ENCODE measurements at regions not wholly inside any gene's neighbourhood (a gene's known extent, or its start where the extent isn't known, plus 50 kb on each side); places are given as distances from the start of the nearest gene placed in this dataset.

DNA sequence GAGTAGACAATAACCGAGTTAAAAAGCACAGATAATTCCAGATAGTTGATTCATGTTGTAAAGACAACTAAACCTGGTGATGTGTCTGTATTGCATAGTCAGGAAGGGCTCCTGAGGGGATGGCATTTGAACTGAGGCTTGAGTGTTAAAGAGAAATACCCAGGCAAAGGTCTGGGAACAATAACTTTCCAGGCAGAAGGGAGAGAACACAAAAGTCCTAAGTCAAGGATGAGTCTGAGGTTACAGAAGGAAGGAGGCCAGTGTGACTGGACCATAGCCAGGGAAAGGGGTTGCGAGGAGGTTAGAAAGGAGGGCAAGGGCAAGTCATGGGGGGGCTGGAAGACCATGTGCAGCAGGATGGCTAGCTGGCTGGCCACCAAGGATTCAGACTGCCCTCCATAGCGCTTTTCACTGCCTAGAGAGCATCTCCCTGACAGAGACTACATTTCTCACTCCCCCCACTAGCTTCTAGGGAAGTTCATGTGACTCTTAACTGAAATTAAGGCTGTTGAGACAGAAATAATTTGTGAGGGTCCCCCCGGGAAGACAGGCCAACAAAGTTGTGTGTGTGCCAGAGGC is 135.5 kb upstream of the CREB1 start:
- no peak overlapping the region for H3K4me2 ChIP-seq (ENCODE audit: low read length)
- H3K27ac ChIP-seq (ENCODE audit: low read length): no peak overlapping the region
- no peak overlapping the region for H3K9ac ChIP-seq (ENCODE audit: low read length)
- no peak overlapping the region for H2AFZ ChIP-seq (ENCODE audit: low read depth, low read length)
- TF ChIP-seq TAF1 (IDR thresholded peaks at IDR 0.05; ENCODE audit: low read depth) (no peak), MXI1 (conservative IDR thresholded peaks at IDR 0.05; ENCODE audit: poor library complexity, severe bottlenecking) (no peak), SMC3 (conservative IDR thresholded peaks at IDR 0.05; ENCODE audit: poor library complexity) (no peak), EP300 (conservative IDR thresholded peaks at IDR 0.05; ENCODE audit: poor library complexity, severe bottlenecking) (no peak), POLR2AphosphoS5 (IDR thresholded peaks at IDR 0.05) (no peak), RAD21 (conservative IDR thresholded peaks at IDR 0.05) (no peak), EZH2 (IDR thresholded peaks at IDR 0.05; ENCODE audit: borderline replicate concordance, insufficient read depth, low read length, poor library complexity, severe bottlenecking) (no peak)
- TF ChIP-seq, protein P1, sequence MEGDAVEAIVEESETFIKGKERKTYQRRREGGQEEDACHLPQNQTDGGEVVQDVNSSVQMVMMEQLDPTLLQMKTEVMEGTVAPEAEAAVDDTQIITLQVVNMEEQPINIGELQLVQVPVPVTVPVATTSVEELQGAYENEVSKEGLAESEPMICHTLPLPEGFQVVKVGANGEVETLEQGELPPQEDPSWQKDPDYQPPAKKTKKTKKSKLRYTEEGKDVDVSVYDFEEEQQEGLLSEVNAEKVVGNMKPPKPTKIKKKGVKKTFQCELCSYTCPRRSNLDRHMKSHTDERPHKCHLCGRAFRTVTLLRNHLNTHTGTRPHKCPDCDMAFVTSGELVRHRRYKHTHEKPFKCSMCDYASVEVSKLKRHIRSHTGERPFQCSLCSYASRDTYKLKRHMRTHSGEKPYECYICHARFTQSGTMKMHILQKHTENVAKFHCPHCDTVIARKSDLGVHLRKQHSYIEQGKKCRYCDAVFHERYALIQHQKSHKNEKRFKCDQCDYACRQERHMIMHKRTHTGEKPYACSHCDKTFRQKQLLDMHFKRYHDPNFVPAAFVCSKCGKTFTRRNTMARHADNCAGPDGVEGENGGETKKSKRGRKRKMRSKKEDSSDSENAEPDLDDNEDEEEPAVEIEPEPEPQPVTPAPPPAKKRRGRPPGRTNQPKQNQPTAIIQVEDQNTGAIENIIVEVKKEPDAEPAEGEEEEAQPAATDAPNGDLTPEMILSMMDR (IDR thresholded peaks at IDR 0.05; ENCODE audit: poor library complexity, severe bottlenecking): no peak
- TF ChIP-seq, protein P2, sequence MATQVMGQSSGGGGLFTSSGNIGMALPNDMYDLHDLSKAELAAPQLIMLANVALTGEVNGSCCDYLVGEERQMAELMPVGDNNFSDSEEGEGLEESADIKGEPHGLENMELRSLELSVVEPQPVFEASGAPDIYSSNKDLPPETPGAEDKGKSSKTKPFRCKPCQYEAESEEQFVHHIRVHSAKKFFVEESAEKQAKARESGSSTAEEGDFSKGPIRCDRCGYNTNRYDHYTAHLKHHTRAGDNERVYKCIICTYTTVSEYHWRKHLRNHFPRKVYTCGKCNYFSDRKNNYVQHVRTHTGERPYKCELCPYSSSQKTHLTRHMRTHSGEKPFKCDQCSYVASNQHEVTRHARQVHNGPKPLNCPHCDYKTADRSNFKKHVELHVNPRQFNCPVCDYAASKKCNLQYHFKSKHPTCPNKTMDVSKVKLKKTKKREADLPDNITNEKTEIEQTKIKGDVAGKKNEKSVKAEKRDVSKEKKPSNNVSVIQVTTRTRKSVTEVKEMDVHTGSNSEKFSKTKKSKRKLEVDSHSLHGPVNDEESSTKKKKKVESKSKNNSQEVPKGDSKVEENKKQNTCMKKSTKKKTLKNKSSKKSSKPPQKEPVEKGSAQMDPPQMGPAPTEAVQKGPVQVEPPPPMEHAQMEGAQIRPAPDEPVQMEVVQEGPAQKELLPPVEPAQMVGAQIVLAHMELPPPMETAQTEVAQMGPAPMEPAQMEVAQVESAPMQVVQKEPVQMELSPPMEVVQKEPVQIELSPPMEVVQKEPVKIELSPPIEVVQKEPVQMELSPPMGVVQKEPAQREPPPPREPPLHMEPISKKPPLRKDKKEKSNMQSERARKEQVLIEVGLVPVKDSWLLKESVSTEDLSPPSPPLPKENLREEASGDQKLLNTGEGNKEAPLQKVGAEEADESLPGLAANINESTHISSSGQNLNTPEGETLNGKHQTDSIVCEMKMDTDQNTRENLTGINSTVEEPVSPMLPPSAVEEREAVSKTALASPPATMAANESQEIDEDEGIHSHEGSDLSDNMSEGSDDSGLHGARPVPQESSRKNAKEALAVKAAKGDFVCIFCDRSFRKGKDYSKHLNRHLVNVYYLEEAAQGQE (IDR thresholded peaks at IDR 0.05; ENCODE audit: borderline replicate concordance): no peak
- H3K79me2 ChIP-seq (replicated peaks; ENCODE audit: insufficient read depth, low read length): no peaks in the 10 kb centered on the region
- H3K4me3 ChIP-seq (ENCODE audit: low read length): no peak overlapping the region
- H3K27me3 ChIP-seq (ENCODE audit: insufficient read depth, low read depth, low read length): no peaks in the 10 kb centered on the region
- no peaks in the 10 kb centered on the region for H4K20me1 ChIP-seq (ENCODE audit: insufficient read depth)
- no peaks in the 10 kb centered on the region for H3K9me3 ChIP-seq (ENCODE audit: low read length)
- H3K9me2 ChIP-seq (ENCODE audit: insufficient read depth, low read length): no peaks in the 10 kb centered on the region
- no peaks in the 10 kb centered on the region for H3K36me3 ChIP-seq (ENCODE audit: insufficient read depth, low read length)
- no peaks in the 10 kb centered on the region for H3F3A ChIP-seq (ENCODE audit: insufficient read depth, low read length, poor library complexity, severe bottlenecking)

DNA sequence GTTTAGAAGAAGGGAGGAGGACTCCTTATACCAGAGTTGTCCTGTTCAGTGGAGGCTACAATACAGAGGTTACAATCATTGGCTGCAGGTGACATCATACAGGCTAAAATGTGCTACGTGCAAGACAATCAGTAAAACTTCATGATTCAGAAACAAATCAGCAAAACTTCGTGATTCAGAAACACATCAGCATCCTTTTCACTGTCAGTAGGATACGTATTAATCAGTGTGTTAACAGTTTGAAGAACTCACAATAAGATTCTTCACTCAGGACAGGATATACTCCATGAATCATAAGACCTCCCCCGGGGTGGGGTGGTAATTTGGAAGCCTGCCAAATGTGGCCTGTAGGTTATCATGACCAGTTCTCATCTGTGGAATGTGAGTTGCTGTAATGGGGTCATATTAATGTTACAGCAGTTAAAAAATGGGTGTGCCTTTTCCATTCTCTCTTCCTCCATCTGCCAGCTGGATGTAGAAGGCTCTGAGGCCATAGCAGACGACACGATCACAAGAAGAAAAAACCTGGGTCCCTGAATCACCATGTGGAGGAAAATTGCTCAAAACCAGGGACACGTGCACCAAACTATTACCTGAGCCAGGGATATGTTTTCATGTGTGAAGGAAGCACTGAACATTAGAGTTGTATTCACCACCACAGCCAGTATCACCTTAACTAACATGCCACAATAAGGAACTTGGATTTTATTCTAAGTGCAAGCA is 134.8 kb upstream of the CREB1 start:
- Histone ChIP-seq H3K4me2 (ENCODE audit: low read length) (no peak overlapping the region), H3K9ac (ENCODE audit: low read length) (no peak overlapping the region), H2AFZ (ENCODE audit: low read depth, low read length) (no peak overlapping the region)

More for the DNA sequence above, 134.8 kb upstream of the CREB1 start:
- H3K79me2 ChIP-seq (replicated peaks; ENCODE audit: insufficient read depth, low read length): no peaks in the 10 kb centered on the region
- H3K36me3 ChIP-seq (ENCODE audit: insufficient read depth, low read length): no peaks in the 10 kb centered on the region
- H4K20me1 ChIP-seq (ENCODE audit: insufficient read depth): no peaks in the 10 kb centered on the region
- H3K27ac ChIP-seq (ENCODE audit: low read length): no peak overlapping the region
- TF ChIP-seq, protein P1 (IDR thresholded peaks at IDR 0.05; ENCODE audit: poor library complexity, severe bottlenecking): no peak
- TF ChIP-seq SMC3 (conservative IDR thresholded peaks at IDR 0.05; ENCODE audit: poor library complexity) (no peak), TAF1 (IDR thresholded peaks at IDR 0.05; ENCODE audit: low read depth) (no peak), RAD21 (conservative IDR thresholded peaks at IDR 0.05) (no peak), EP300 (conservative IDR thresholded peaks at IDR 0.05; ENCODE audit: poor library complexity, severe bottlenecking) (no peak), EZH2 (IDR thresholded peaks at IDR 0.05; ENCODE audit: borderline replicate concordance, insufficient read depth, low read length, poor library complexity, severe bottlenecking) (no peak), POLR2AphosphoS5 (IDR thresholded peaks at IDR 0.05) (no peak), MXI1 (conservative IDR thresholded peaks at IDR 0.05; ENCODE audit: poor library complexity, severe bottlenecking) (no peak)
- TF ChIP-seq, protein P2 (IDR thresholded peaks at IDR 0.05; ENCODE audit: borderline replicate concordance): no peak
- no peak overlapping the region for H3K4me3 ChIP-seq (ENCODE audit: low read length)
- H3K9me3 ChIP-seq (ENCODE audit: low read length): no peaks in the 10 kb centered on the region
- no peaks in the 10 kb centered on the region for H3F3A ChIP-seq (ENCODE audit: insufficient read depth, low read length, poor library complexity, severe bottlenecking)
- no peaks in the 10 kb centered on the region for H3K27me3 ChIP-seq (ENCODE audit: insufficient read depth, low read depth, low read length)
- no peaks in the 10 kb centered on the region for H3K9me2 ChIP-seq (ENCODE audit: insufficient read depth, low read length)
